OCI-LY7 (cell line): ENCODE measurements at regions not wholly inside any gene's neighbourhood (a gene's known extent, or its start where the extent isn't known, plus 50 kb on each side); places are given as distances from the start of the nearest gene placed in this dataset.
"Not testable (repeated sequence)": the region's sequence is repeated elsewhere in the genome, so short reads cannot be mapped to it uniquely, and the experiment has no call there.

Experiments used
- BruUV-seq: library from RNA; stranded (reverse); fragments of 400-500 nt; replicated peaks from 2 replicates; lab custom pipeline; 2021; lab: Mats Ljungman, UMichigan
- CTCF ChIA-PET: fragments of 300-600 bp; sonication (Branson Sonifier 250); formaldehyde crosslinking; loops from one replicate; lab custom pipeline; 2022; ENCODE audit warnings: antibody characterized with exemption; ENCODE audit not compliant: unreplicated experiment; lab: Charles Lee
- POLR2A ChIA-PET: fragments of 300-600 bp; sonication (Branson Sonifier 250); formaldehyde crosslinking; loops from one replicate; lab custom pipeline; 2022; ENCODE audit warnings: antibody characterized with exemption; lab: Charles Lee
- DNase-seq: peaks from one replicate; pipeline ENCODE4 v3.0.0-alpha.2; 2015; ENCODE audit warnings: low spot score
- H2AFZ ChIP-seq: fragments of 200-600 bp; sonication (generic), shearing (Covaris generic); 2 replicates; pipeline ENCODE4 v1.6.1; 2014; ENCODE audit warnings: mild to moderate bottlenecking, antibody characterized with exemption, low read length, moderate library complexity
- H3K27ac ChIP-seq: fragments of 200-600 bp; sonication (generic); 2 replicates; pipeline ENCODE4 v1.5.1; 2014; ENCODE audit warnings: mixed run types, low read depth, mild to moderate bottlenecking, moderate library complexity, low read length, inconsistent platforms; ENCODE audit not compliant: poor library complexity, severe bottlenecking
- H3K36me3 ChIP-seq: fragments of 200-600 bp; sonication (generic); 2 replicates; pipeline ENCODE4 v1.6.1; 2014; ENCODE audit warnings: mild to moderate bottlenecking, antibody characterized with exemption, low read length, moderate library complexity, mixed read lengths; ENCODE audit not compliant: insufficient read depth
- H3K4me1 ChIP-seq: fragments of 200-600 bp; sonication (generic); 2 replicates; pipeline ENCODE4 v1.5.1; 2014; ENCODE audit warnings: mild to moderate bottlenecking, low read length; ENCODE audit not compliant: insufficient read depth, poor library complexity, severe bottlenecking
- H3K4me2 ChIP-seq: fragments of 200-600 bp; sonication (generic); 2 replicates; pipeline ENCODE4 v1.6.1; 2014; ENCODE audit warnings: mild to moderate bottlenecking, low read length
- H3K4me3 ChIP-seq: fragments of 200-600 bp; sonication (generic); 2 replicates; pipeline ENCODE4 v1.5.1; 2014; ENCODE audit warnings: mild to moderate bottlenecking, low read depth, low read length; ENCODE audit not compliant: poor library complexity, severe bottlenecking
- H3K79me2 ChIP-seq: fragments of 200-600 bp; sonication (generic); 2 replicates; pipeline ENCODE4 v1.6.1; 2016; ENCODE audit warnings: low read depth, mild to moderate bottlenecking, low read length, moderate library complexity, mixed read lengths; ENCODE audit not compliant: insufficient read depth
- H3K9me2 ChIP-seq: fragments of 200-600 bp; sonication (generic); 2 replicates; pipeline ENCODE4 v1.6.1; 2016; ENCODE audit warnings: mild to moderate bottlenecking, low read length, mixed read lengths; ENCODE audit not compliant: insufficient read depth
- H3K9me3 ChIP-seq: fragments of 200-600 bp; sonication (generic); 2 replicates; pipeline ENCODE4 v1.6.1; 2014; ENCODE audit warnings: mild to moderate bottlenecking, mixed run types, low read length, mixed read lengths
- H4K20me1 ChIP-seq: fragments of 200-600 bp; sonication (generic); 2 replicates; pipeline ENCODE4 v1.6.1; 2014; ENCODE audit warnings: mild to moderate bottlenecking, antibody characterized with exemption, low read length, moderate library complexity, mixed read lengths; ENCODE audit not compliant: insufficient read depth
- CTCF ChIP-seq: fragments of 200-600 bp; sonication (generic); conservative IDR thresholded peaks from 2 replicates; pipeline ENCODE4 v1.5.1; 2014; ENCODE audit warnings: mild to moderate bottlenecking, antibody characterized with exemption, low read length, moderate library complexity, mixed read lengths
- EZH2phosphoT487 ChIP-seq: fragments of 200-600 bp; sonication (generic); IDR thresholded peaks from 2 replicates; pipeline ENCODE4 v1.6.1; 2018; ENCODE audit warnings: low read depth, borderline replicate concordance, mild to moderate bottlenecking, mixed run types, antibody characterized with exemption, low read length, moderate library complexity, mixed read lengths
- intact Hi-C: fragments of 100-400 bp; cut with micrococcal nuclease; formaldehyde crosslinking; loops from one replicate; pipeline ENCODE4 v1.10.0; 2022; ENCODE audit not compliant: unreplicated experiment

- BruUV-seq: no TSS peak
- POLR2A ChIA-PET: no interaction called here
- Histone ChIP-seq H3K9me2 (no peaks in the 10 kb centered on the region), H3K4me3 (no peak overlapping the region), H3K4me2 (no peak overlapping the region), H3K27ac (no peak overlapping the region), H3K36me3 (no peaks in the 10 kb centered on the region), H4K20me1 (no peaks in the 10 kb centered on the region), H3K79me2 (no peaks in the 10 kb centered on the region), H2AFZ (no peak overlapping the region), H3K9me3 (no peaks in the 10 kb centered on the region), H3K4me1 (no peaks in the 10 kb centered on the region)
- CTCF ChIA-PET: no interaction called here
- TF ChIP-seq EZH2phosphoT487 (no peak), CTCF (no peak)
- intact Hi-C loops: no loop called here
- no peak for DNase-seq
Observed at GRCh38 chr7:138328215-138328614, 131.8 kb upstream of the TRIM24 start.

- H3K9me3 ChIP-seq, H3K4me1 ChIP-seq, H3K4me2 ChIP-seq, H3K79me2 ChIP-seq, H3K36me3 ChIP-seq, CTCF ChIA-PET, POLR2A ChIA-PET, H4K20me1 ChIP-seq, H2AFZ ChIP-seq, intact Hi-C loops, H3K4me3 ChIP-seq, H3K27ac ChIP-seq, BruUV-seq, DNase-seq, H3K9me2 ChIP-seq: not testable (repeated sequence)
Observed at GRCh38 chr7:138332850-138333249, 127.2 kb upstream of the TRIM24 start.

GRCh38 chr7:138338361-138338760, 121.7 kb upstream of the TRIM24 start:
- no peaks in the 10 kb centered on the region for H3K9me3 ChIP-seq
- no peaks in the 10 kb centered on the region for H3K36me3 ChIP-seq
- H4K20me1 ChIP-seq: no peaks in the 10 kb centered on the region
- no peaks in the 10 kb centered on the region for H3K9me2 ChIP-seq
- no peak overlapping the region for H3K4me3 ChIP-seq
- H2AFZ ChIP-seq: no peak overlapping the region
- DNase-seq: no peak
- H3K79me2 ChIP-seq: no peaks in the 10 kb centered on the region
- no peak overlapping the region for H3K27ac ChIP-seq
- POLR2A ChIA-PET: interaction anchor here (0.6 kb wide), 1 partner anchor 61 kb away, joined by 4 read pairs; no protein-coding TSS in a partner anchor
- H3K4me1 ChIP-seq: no peaks in the 10 kb centered on the region
- H3K4me2 ChIP-seq: no peak overlapping the region
- intact Hi-C loops: no loop called here
- no peak for TF ChIP-seq CTCF
- no peak for TF ChIP-seq EZH2phosphoT487
- BruUV-seq: no TSS peak
- CTCF ChIA-PET: no interaction called here

- POLR2A ChIA-PET, H4K20me1 ChIP-seq, H2AFZ ChIP-seq, BruUV-seq, H3K9me2 ChIP-seq, H3K4me2 ChIP-seq, H3K79me2 ChIP-seq, H3K4me3 ChIP-seq, H3K9me3 ChIP-seq, DNase-seq, CTCF ChIA-PET, H3K36me3 ChIP-seq, H3K4me1 ChIP-seq, H3K27ac ChIP-seq, intact Hi-C loops: not testable (repeated sequence)
Observed at GRCh38 chr7:138339229-138339628, 120.8 kb upstream of the TRIM24 start.
